ENCODE measurements at regions not wholly inside any gene's neighbourhood (a gene's known extent, or its start where the extent isn't known, plus 50 kb on each side); places are given as distances from the start of the nearest gene placed in this dataset.
"Not testable (repeated sequence)": the region's sequence is repeated elsewhere in the genome, so short reads cannot be mapped to it uniquely, and the experiment has no call there.

- peak; percentile 20 for DNase-seq (ENCODE audit: low spot score)
Measured at GRCh38 chr4:125750828-125751466, 436.2 kb downstream of the FAT4 start.

DNA sequence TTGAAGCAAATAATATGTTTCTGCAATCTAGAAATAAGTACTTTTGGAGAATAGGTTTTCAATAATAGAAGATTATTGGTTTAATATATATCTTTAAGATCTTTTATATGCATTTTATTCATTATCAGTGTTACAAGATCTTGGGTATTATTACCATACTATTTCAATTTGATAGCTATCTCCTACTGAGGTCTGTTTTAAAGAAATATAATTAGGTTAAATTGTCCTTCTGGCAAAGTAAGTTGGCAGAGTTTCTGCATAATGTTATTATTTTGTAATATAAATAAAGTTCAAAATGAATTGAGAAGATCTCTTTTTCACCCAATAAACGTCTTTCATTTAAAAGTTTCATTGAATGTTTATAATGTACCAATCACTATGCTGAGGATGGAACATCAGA lies 443.7 kb downstream of the FAT4 start:
- DNase-seq (ENCODE audit: low spot score) = no peak

DNA sequence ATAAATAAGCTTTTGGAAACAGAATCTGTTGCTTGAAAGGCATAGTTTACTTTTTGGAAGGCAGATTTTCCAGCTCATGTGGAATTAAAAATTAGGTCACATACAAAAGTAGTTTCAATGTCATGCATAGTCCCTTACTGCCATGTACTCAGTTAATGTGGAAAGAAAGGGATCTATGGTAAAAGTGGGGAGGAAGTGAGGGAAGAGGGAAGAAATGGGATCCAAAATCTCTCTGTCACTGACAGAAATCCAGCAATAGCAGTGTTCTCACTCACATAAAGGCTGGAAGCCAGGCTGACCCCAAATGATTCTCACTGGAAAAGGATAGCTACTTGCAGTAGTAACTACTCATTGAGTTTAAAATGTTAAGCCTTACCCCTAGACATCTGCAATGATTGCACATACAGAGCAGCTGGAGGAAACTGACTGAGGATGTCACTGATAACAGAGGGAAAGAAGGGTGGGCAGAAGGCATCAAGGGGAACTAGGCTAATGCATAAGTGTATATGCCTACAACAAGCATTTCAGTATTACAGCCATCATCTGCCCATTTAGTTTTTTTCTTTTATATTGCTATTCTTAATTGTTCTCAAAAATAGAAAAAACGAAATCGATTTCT lies 445.6 kb downstream of the FAT4 start:
- no peak for DNase-seq (ENCODE audit: low spot score)

GRCh38 chr4:125760956-125761355 lies 446.2 kb downstream of the FAT4 start:
- no peak for DNase-seq (ENCODE audit: low spot score)

GRCh38 chr4:125762537-125762936 lies 447.8 kb downstream of the FAT4 start:
- no peak for DNase-seq (ENCODE audit: low spot score)

DNA sequence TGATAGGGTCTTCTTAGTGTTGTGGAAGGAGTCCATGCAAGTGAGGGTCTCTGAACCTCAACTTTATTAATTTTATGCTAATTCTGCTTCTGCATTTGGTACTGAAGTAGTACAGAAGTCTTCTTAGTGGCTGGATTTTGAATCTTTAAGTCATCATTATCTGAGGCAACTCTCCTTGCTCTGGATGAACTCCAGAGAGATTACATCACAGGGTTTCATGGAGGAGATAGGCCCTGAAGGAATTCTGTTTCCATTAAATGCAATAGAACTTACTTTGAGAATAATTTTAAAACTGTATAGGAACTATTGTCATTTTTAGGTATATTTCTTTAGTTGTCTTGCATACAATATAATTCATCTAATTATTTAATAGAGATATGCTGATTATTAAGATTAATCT lies 451.2 kb downstream of the FAT4 start:
- DNase-seq (ENCODE audit: low spot score) = no peak

GRCh38 chr4:125770814-125771398 lies 456.2 kb downstream of the FAT4 start:
- no peak for DNase-seq (ENCODE audit: low spot score)

DNA sequence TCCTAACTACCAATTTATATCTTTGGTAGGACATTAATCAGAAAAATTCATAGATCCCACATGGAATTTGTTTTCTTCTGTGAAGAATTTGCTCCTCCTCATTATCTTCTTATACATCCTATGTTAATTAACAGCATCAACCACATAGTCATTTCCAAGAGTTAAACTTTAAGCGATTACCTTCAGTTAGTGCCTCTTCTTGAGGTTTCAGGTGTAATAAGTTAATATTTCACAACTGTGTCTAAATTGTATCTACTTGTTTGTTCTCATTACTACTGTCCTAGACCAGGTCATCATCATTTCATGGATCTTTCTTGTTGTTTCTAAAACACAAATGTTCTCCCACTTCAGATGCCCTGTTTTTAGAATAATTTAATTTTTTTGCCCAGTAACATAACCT lies 457.9 kb downstream of the FAT4 start:
- no peak for DNase-seq (ENCODE audit: low spot score)

- DNase-seq (ENCODE audit: low spot score) = no peak
Measured at GRCh38 chr4:125773502-125773901, 458.7 kb downstream of the FAT4 start.

DNA sequence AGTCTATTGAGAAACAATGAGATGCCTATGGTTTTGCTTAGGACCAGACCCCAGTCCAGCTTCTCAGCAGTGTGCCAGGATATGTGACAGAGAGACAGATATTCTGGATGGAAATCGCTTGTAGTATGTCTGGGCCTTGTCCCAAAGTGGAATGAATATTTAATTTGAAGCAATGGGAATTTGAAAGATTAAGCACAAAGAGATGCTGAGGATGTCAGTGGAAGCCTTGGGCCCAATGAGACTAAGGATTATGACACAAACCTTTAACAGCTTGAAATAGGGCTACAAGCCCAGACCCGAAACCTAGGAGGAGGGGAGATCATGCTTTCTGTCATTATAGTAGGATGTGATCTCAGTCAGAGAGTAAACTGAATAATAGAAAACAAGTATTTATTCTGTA lies 459.2 kb downstream of the FAT4 start:
- no peak for DNase-seq (ENCODE audit: low spot score)

GRCh38 chr4:125776146-125776545 lies 461.4 kb downstream of the FAT4 start:
- no peak for DNase-seq (ENCODE audit: low spot score)

- DNase-seq (ENCODE audit: low spot score) = no peak
Measured at GRCh38 chr4:125780164-125780563, 465.4 kb downstream of the FAT4 start.

- DNase-seq (ENCODE audit: low spot score) = no peak
Measured at GRCh38 chr4:125780747-125781146, 466.0 kb downstream of the FAT4 start.

GRCh38 chr4:125781651-125782050 lies 466.9 kb downstream of the FAT4 start:
- no peak for DNase-seq (ENCODE audit: low spot score)

GRCh38 chr4:125784741-125785140 lies 470.0 kb downstream of the FAT4 start:
- no peak for DNase-seq (ENCODE audit: low spot score)

GRCh38 chr4:125787707-125788106 lies 473.0 kb downstream of the FAT4 start:
- no peak for DNase-seq (ENCODE audit: low spot score)

DNA sequence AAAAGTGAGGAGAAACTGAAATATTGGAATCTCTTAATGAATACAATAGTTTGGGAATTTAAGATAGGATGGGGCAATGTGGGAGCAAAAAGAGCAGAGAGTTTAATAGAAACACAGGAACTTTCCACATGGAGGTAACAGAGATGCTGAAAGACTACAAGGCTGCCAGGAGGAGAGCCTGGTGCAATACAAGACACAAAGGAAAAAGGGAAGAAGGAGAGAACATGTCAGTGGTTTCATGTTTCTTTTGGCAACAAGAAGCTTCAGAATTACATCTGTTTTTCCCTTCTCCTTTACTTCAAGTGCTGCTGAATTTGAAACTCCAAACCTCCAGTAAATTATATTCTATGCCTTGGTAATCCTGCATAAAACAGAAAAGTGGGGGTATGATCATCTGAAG lies 474.3 kb downstream of the FAT4 start:
- DNase-seq (ENCODE audit: low spot score) = no peak

- DNase-seq (ENCODE audit: low spot score) = no peak
Measured at GRCh38 chr4:125791896-125792295, 477.1 kb downstream of the FAT4 start.

GRCh38 chr4:125794989-125795388 lies 480.2 kb downstream of the FAT4 start:
- DNase-seq (ENCODE audit: low spot score) = no peak

DNA sequence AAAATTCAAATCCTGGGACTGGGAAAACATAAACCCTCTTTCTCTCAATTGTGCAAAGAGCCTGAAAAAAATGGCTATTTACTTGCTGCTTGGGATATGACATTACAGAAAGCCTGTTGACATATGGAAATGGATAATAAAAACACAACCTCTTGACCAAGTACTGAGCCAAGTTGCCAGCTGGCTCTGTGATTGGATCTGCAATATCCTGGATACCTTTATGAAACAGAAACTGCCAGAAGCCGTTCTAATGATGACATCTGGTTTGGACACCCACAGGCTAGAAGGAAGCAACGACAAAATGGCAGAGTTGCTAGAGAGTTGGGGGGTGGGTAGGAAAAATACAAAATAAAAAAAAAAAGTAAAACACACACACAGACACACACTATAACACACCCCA lies 481.4 kb downstream of the FAT4 start:
- no peak for DNase-seq (ENCODE audit: low spot score)

GRCh38 chr4:125797621-125798020 lies 482.9 kb downstream of the FAT4 start:
- not testable (repeated sequence) for DNase-seq (ENCODE audit: low spot score)

- DNase-seq (ENCODE audit: low spot score) = no peak
Measured at GRCh38 chr4:125801373-125801772, 486.6 kb downstream of the FAT4 start.

DNA sequence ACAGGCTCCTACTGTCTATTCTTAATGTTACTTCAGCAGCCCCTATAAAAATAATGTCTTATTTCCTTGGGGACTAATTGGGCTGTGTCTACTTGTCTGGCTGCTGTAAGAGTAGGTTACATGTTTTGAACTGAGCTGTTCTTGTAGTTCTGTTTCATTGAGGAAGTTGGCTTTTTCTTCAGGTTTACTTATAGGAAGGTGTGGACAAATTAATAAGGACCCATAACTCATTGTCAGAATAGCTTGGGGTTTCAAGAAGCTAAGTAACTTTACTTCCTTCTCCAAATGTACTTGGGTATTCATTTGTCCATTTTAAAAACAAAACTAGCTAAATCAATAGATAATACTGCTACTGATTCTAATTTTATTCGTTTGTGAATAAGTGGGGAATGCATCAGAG lies 487.2 kb downstream of the FAT4 start:
- DNase-seq (ENCODE audit: low spot score) = no peak

DNA sequence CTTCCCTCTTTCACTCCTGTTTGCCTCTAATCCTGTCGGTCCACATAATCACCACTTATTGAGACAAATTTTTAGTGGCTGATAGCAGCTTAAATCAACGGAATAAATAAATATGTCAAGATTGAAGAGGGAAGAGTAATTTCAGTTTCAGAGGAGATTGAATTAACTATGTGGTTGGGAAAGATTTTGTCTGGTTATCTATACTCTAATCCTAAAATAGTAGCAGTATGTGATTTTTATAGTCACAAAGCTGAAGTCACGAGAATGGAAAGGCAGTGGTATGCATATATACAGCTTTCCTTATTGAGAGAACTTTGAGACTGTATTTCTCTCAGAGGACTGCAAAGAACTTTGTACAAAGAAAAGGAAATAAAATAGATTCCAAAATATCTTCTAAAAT lies 493.3 kb downstream of the FAT4 start:
- no peak for DNase-seq (ENCODE audit: low spot score)
